Dermis microvascular lymphatic vessel endothelial cell (primary cell): ENCODE measurements at regions not wholly inside any gene's neighbourhood (a gene's known extent, or its start where the extent isn't known, plus 50 kb on each side); places are given as distances from the start of the nearest gene placed in this dataset.

Experiments
- DNase-seq, 2 donors: peaks; one replicate each; pipeline versions ENCODE4 v3.0.0 to v3.0.0-alpha.2; 2010; ENCODE audit warnings: low read depth in 2 of 2

DNA sequence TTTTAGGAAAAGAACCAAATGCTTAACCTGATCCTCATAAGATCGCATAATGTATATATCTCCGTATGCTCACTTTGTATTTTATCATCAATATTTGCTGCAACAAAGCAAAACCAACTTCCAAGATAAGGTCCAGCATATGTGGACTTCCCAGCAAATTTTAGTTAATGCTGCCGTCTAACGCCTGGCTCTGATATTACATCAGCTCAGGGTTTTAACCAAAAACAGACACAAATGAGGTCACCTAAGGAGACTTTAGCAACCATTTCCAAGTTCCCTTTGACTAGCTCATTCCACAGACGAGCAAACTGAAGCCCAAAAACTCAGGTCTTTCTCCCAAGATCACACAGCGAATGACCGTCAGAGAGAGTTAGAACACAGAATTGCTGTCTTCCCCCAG, 59.4 kb upstream of the UCN3 start:
- no peak for DNase-seq

DNA sequence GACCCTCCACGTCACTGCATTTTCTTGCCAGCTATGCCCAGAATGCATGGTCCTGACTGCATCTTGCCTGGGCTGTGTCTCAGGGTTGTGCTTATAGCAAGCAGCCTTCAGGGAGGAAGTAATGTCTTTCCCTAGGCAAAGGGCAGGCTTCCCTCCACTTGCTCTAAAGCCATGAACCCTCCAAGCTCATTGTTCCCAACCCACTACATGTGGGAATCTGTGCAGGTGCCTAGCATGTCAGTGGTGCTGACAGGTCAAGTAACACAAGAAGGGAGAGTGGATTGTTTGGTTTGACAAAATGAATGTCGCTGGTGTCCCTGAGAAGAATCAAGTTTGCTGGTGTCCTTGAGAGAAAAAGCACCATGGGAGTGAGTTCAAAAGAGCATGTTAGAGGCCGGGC, 53.9 kb upstream of the UCN3 start:
- no peak for DNase-seq

DNA sequence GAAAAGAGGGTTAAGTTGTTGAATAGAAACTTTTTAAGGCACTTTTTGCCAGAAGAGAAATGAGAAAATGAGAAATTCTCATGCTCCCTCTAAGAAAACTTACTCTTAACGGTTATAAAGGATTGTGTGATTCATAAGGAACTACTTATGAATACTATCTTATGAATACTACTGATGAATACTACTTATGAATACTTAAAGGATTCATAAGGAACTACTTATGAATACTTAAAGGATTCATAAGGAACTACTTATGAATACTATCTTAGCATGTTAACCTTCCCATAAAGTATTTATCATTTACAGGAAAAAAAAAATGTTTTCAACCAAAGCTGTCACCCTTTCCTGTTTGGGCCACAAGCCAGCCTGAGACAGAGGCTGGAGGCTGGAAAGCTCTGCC, 53.1 kb upstream of the UCN3 start:
- DNase-seq, result no peak

DNA sequence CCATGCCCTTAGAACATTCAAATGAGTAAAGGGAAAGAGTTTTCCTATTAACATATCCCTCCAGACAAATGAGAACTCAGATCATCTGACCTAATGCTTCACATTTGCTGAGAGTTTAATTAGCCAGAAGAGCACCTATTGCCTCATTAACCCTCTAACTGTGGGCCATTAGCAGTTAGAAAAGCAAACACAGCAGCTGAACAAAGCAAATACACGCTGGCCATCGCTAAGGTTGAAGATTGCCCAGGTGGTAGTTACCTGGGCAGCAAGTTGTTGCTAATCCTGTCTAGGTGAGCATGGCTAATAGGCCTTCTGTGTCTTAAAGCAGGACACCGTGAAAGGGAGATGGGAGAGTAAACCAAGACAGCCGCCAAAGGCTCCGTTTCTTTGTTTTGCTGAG, 49.9 kb upstream of the UCN3 start:
- no peak for DNase-seq
